ENCODE measurements at regions not wholly inside any gene's neighbourhood (a gene's known extent, or its start where the extent isn't known, plus 50 kb on each side); places are given as distances from the start of the nearest gene placed in this dataset.

- DNase-seq = no peak
Measured at GRCh38 chr13:23984546-23984945, 87.2 kb upstream of the C1QTNF9B start.

- no peak for DNase-seq
Measured at GRCh38 chr13:23985060-23985459, 87.8 kb upstream of the C1QTNF9B start.

GRCh38 chr13:23985839-23986238 is 88.5 kb upstream of the C1QTNF9B start:
- DNase-seq = no peak

- DNase-seq = no peak
Measured at GRCh38 chr13:23986619-23987018, 89.3 kb upstream of the C1QTNF9B start.

- no peak for DNase-seq
Measured at GRCh38 chr13:23987331-23987894, 90.1 kb upstream of the C1QTNF9B start.

DNA sequence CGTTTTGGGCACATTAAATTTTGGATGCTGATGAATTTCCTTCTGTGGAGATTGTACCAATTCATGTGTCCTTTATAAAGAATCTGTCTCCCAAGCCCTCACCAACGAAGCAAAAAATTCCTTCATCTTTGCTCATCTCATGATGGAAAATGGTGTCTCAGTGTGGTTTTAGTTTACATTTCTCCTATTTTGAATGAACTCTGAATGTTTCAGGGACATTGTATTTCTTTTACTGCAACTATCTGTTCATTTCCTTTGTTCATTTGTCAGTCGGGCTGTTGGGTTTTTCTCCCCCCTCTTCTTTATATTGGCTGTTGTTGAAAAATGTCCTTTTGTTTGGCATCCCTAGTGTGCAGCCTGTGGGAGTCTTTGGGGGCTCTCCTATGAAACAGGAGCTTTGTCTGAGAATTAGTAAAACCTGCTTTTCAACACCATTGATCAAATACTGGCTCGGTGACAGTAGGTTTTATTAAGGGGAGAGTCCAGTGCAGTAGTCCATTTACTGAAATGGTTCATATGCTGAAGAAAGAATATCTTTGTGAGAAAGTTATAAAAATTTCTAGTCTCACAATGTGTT is 91.3 kb upstream of the C1QTNF9B start:
- DNase-seq = no peak

- no peak for DNase-seq
Measured at GRCh38 chr13:23990455-23990854, 93.2 kb upstream of the C1QTNF9B start.

DNA sequence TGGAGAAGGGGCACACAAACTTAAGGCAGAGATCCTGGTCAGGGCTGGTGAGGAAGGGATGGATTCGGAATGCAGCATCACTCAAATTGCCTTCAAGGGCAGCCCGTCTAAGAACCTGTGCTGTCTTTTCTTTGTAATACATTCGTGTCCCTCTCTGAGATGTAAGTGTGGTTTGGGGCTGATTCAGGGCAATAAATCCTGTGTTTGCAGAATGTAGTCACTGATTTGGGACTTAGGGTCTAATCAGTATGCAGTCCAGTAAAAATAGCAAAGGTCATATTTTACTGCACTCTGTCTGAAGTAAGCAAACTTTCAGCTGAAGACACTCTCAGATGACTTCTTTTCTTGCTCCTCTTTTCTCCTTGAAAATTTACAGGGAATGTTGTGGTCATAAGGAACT is 93.8 kb upstream of the C1QTNF9B start:
- no peak for DNase-seq

GRCh38 chr13:23992781-23993679 is 95.7 kb upstream of the C1QTNF9B start:
- no peak for DNase-seq

GRCh38 chr13:23993680-23993985 is 96.3 kb upstream of the C1QTNF9B start:
- no peak for DNase-seq

DNA sequence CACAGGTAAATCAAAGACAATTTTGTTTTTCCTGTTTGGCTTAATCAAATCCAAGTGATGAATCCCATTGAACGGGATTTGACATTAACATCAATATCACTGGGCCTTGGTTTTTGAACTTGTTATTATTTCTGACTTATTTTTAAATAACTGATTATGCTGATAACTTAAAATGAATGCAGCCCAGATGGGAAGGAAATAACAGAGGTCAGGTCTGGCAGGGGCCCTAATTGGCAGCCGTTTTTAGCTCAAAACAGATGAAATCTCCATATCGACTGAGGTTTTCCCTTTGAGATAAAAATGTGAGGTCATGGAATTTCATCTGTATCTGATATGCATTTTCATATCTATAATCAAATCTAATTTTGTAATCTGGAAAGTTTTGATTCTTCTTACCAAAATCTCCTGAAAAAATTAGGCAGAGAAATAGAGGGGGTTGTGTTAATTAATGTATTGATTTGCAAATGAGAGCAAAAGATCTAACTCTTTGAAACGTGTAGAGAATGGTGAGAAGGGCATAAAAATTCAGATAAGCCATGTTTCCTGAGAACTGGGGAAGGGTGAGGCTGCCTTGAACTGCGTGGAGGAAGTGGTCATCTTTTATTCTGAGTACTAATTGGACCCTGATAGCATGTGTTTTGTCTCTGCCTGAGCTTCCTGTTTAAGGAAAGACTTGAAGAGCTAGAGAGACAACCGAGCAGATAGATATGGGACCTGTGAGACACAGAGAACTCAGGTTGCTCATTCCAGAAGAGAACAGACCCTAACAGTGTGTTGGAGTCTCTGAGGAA is 98.2 kb upstream of the C1QTNF9B start:
- no peak for DNase-seq

DNA sequence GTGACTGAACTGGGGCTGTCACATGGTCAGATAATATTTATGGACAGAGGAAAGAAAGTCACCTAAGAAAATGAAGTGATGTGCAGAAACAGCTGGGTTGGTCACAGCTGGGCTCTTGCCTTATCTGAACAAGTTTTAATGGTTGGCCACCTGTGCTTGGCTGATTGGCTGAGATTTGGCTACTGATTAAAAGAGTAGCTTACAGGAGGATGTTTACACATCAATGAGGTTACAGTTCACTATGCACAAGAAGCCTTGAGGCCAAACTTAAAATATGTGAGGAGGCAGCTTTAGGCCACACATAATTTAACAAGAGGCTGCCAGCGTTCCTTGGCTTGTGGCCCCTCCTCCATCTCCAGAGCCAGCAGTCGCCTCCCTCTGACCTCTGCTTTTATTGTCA is 99.2 kb upstream of the C1QTNF9B start:
- DNase-seq = no peak

DNA sequence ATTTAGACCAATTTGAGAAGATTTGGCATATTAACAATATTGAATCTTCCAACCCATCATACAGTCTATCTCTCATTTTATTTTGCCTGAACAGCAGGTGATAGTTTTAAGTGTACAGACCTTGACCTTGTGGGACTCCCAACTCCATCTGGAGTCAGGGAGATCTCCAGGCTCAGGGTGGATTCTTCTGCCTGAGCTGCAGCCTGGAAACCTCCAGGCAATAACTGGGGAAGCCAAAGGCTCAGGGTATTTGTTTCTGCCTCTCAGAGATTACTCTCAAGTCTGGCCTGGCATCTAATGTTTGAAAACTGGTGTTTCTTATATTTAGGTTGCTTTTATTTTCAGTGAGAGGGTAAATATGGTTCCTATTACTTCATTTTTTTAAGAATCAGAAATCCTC is 102.1 kb upstream of the C1QTNF9B start:
- DNase-seq = no peak

DNA sequence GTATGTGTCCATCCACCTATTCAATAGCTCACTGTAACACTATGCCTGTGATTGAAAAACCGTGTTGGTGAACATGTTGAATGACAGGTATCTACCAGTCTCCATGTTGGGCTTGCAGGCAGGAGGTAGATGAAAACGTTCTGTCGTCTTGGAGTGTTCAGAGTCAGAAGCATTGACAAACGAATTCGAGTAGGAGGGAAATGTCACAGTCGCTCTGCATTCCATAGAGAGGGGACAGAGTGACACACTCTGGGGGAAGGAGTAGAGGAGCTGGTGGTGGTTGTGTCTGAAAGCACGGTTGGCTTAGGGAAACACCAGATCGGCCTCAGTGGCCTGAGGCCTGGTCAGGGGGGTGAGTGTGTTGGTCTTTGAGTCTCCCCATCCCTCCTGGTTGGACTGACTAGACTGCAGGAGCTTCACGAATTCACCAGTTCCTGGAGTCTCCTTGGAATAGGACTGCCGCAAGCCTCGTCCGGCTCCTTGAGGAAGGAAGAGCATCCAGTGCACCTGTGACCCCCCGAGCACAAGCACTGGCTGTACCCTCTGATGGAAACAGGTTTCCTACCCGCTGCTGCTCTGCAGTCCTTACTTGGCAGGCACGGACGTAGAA is 105.0 kb upstream of the C1QTNF9B start:
- no peak for DNase-seq

DNA sequence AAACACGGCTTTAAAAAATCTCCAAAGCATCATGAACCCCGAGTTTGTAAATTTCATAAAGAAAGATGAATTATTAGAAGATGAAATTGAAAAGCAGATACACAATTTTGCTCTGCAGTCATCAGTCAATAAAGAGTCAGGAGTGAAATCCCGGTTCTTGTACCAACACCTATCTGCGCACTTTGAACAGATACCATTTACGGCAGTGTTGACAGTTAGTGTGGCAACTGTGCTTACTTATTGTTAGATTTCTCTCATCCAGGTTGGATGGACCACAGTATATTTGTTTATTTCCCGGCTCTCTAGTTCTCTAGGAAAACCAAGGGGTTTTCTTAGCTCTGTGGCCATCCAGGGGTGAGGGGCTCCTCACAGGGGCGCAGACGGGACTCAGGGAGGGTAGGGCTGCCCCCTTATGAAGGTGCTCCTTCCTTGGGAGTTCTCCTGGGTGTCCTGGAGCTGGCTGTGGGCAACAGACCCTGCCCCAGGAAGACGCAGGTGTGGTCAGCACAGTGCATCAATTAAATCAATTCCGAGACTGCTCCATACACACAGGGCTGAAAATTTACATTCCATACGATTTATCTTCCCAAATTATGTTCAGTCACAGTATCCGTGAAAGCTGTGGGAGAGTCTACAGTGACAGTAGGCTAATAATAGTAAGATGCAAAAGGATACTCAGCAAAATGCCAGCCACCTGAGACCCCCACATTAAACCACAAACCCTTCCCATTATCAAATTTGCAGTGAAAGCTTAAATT is 107.0 kb upstream of the C1QTNF9B start:
- no peak for DNase-seq

GRCh38 chr13:24004971-24005370 is 107.7 kb upstream of the C1QTNF9B start:
- DNase-seq = no peak

- no peak for DNase-seq
Measured at GRCh38 chr13:24005755-24006281, 108.5 kb upstream of the C1QTNF9B start.

DNA sequence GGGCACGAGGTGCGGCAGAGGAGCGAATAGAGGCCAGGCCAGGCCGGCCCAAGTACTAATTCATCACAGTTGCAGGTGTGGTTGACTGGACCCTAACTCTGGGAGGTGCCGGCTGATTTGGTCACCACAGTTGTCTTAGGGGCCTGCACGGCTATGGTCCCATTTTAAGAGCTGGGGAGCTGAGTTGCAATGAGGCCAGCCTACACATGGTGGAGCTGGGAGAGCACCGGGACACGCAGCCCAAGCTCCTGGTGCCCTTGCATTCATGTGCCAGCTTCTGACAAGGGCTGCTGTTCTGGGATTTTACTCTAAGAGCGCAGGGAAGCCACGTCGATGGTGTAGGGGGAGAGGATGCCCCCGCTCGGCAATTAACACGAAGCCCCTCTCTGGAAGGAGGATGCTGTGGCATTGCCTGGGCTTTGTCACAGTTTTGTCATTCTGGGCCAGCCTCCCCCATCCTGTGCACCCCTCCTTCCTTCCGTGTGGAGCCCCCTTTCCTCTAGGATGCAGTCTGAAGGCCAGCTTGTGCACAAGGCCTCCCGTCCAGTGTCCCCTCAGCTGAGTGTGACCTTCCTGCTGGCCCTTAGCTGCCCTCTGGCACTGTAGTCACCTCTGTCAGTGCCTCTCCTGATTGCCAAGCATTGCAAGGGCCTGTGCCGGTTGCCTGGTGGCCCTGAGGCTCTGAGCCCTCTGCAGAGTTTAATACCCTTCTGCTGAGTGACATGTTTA is 109.4 kb upstream of the C1QTNF9B start:
- DNase-seq = no peak

GRCh38 chr13:24007979-24008620 is 110.8 kb upstream of the C1QTNF9B start:
- DNase-seq = no peak

DNA sequence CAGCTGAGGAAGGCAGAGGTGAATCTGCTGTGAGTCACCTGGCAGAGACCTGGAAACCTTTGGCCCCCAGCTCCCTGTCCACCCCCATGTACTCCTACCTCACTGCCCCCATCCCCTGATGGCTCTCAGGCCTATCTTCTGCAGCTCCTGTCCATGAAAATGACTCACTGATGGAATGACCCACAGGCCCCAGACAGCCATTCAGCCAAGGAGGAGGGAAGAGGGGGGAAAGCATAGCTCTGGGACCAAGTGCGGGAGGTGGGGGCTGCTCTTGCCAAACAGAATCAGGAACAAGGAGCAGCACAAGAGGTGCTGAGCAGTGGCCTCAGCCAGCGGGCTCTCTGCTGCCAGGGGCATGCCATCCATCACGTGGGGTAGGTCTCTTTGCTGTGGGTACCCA is 111.4 kb upstream of the C1QTNF9B start:
- DNase-seq = no peak

DNA sequence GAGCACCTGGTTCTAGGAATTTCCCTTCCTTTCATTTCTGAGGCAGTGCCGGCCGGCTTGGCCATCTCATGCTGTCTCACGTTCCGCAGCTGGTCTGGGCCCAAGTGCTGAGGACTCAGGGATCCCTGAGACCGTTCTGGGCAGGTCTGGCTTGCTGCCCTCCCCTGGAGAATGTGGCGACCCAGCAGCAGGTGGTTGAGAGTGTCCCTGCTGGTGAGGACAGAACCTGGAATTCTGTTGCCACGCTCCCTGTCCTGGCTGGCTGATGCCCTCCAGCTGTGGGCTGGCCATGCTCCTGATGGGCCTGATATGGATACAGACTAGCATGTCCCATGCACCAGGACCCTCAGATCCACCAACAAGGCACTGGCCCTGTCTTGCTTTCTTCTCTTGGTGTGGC is 114.0 kb upstream of the C1QTNF9B start:
- DNase-seq = no peak

Data from NCI-H2081 (cell line).